Peyer's patch (tissue), 4 donors: ENCODE measurements at regions not wholly inside any gene's neighbourhood (a gene's known extent, or its start where the extent isn't known, plus 50 kb on each side); places are given as distances from the start of the nearest gene placed in this dataset.

Experiments
- POLR2A ChIP-seq, 2 donors: fragments of 450-650 bp; IDR thresholded peaks; one replicate each; pipeline ENCODE4 v1.5.1; 2017; ENCODE audit warnings: antibody characterized with exemption in 2 of 2, mild to moderate bottlenecking in 2 of 2, moderate library complexity in 2 of 2
- TF ChIP-seq, protein P1 (sequence below), 6 experiments: fragments of 450-650 bp in 4 of 6; fragments of 200-600 bp in 2 of 6; sonication (generic) in 1 of 6; IDR thresholded peaks; one replicate each; pipeline ENCODE4 v1.5.1; 2017 to 2019; ENCODE audit warnings: antibody characterized with exemption in 6 of 6, mild to moderate bottlenecking in 3 of 6, moderate library complexity in 1 of 6

DNA sequence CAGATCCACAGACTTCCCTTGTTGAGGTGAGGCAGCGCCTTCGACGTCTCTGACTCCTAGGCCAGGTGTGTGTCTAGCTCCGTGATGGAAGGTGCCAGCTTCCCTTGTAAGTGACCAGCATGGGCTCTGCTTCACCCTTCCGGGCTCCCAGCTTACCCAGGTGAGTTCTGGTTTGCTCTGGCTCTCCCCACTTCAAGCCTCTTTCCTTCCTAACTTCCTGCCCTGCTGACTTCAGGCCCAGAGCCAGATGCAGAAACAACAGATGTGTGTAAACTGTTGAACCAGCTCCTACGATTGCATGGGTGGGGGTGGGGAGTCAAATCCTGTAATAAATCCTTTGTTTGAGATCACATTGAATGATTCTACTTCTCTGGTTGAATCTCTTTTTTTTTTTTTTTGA is 51.6 kb upstream of the BMP6 start:
- TF ChIP-seq, protein P1, sequence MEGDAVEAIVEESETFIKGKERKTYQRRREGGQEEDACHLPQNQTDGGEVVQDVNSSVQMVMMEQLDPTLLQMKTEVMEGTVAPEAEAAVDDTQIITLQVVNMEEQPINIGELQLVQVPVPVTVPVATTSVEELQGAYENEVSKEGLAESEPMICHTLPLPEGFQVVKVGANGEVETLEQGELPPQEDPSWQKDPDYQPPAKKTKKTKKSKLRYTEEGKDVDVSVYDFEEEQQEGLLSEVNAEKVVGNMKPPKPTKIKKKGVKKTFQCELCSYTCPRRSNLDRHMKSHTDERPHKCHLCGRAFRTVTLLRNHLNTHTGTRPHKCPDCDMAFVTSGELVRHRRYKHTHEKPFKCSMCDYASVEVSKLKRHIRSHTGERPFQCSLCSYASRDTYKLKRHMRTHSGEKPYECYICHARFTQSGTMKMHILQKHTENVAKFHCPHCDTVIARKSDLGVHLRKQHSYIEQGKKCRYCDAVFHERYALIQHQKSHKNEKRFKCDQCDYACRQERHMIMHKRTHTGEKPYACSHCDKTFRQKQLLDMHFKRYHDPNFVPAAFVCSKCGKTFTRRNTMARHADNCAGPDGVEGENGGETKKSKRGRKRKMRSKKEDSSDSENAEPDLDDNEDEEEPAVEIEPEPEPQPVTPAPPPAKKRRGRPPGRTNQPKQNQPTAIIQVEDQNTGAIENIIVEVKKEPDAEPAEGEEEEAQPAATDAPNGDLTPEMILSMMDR (IDR thresholded peaks at IDR 0.05) = no peak
- TF ChIP-seq POLR2A (IDR thresholded peaks at IDR 0.05) = no peak
